Activated CD4-positive, alpha-beta T cell treated with anti-CD3 and anti-CD28 coated beads, Interleukin-10, Interleukin-2, amounts not matched to agents 100 ng/mL and 50 ng/mL, durations not matched to agents 16 hours and 8 hours (primary cell): ENCODE measurements at regions not wholly inside any gene's neighbourhood (a gene's known extent, or its start where the extent isn't known, plus 50 kb on each side); places are given as distances from the start of the nearest gene placed in this dataset.

ENCODE experiments used
- DNase-seq: peaks from one replicate; pipeline ENCODE4 v3.0.0-alpha.2; 2020

DNA sequence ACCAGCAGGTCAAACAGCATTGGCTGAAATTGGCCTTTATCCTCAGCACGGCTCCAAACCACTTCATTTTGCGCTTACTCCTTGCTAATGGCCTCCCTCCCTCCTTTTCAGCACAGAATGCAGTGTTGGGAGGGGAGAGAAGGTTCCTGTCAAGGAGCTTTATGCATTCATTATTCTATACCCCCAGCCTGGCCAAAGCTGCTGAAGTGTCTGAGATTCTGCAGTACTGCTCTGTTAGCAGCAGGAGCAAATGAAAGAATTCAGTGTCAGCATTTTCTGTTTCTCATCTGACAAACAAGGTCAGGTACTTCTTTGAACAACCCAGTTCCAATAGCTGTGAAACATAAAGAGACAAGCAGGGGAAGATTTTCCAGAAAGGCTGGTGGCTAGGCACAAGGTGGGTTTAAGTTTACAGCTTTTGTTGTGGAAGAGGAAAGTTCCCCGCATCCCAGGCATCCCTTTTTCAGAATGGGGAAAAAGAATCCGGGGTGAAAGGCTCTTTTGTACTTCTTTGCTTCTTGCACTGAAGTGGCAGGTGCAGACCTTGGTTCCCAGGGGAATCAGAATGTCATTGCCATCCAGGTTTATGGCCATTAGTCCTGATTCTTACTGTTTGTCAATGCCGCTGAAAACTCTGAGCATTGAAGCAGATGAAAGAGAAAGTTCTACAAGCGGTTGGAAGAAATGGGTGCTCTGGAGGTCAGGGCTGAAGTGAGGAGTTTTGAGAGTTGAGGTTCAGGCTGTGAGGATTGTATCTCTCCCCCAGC lies 109.3 kb upstream of the APC start:
- no peak for DNase-seq

DNA sequence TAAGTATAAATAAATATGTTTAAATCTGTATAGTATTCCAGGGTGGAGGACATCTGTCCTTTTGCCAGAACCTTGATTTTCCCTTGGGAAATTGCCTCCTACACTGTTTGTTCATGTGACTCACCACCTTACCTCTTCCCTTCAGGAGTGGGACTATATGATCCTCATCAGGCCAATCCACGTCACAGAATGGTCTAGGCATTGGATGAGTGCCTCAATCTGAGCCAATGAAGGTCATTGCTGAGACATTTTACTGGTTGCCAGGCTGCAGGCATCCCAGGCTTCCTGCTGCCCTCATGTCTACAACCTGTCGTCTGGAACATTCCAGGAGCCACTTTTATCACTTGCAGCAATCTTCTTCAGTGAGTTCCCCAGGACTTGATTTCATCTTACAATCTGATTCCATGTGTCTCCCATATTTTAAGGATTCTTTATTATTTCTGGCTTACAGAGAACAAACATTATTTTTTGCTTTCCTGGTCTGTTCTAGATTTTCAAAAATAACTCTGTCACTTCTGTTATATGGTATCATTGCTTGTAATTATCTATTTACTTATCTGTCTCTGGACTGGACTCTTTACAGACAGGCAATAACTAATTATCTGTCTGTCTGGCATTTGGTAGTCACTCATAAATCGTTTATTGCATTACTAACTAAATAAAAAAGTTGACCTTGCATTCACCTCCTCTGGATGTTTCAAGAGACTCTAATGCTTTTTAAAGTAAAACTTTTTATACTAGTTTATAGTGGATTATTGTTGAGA lies 107.3 kb upstream of the APC start:
- DNase-seq: no peak

DNA sequence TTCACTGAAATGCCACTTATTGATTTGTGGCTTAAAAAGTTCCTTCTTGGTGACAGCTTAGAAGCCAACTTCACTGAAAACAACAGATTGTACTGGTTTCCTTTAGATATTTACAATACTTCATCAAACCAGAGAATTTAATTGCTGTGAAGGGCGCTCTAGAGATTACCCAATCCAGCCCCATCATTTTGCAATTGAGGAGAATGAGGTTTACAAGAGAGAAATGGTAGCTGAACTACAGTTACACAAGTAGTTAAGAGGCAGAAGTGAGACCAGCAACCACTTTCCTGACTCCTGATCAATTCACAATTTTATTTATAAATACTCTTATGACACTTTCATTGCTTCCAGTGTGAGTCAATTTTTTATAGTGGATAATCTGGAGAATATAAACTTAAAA lies 103.5 kb upstream of the APC start:
- no peak for DNase-seq

DNA sequence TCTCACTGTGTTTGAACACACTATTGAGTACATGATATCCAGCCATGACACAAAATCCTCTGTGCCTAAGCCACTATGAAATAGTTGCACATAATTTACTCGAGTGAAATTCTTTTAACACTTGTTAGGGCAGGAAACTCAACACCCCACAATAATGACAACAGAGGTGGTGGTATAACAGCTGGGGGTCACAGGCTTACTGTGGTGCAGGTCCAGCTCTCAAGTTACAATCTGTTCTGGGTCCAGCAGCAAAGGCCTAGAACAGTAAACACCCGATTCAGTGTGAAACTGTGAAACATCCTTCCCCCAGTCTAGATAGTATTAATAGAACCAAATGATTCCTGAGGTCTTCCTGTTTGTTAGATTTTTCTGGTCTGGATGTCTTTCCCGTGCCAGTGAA lies 102.9 kb upstream of the APC start:
- DNase-seq: no peak

DNA sequence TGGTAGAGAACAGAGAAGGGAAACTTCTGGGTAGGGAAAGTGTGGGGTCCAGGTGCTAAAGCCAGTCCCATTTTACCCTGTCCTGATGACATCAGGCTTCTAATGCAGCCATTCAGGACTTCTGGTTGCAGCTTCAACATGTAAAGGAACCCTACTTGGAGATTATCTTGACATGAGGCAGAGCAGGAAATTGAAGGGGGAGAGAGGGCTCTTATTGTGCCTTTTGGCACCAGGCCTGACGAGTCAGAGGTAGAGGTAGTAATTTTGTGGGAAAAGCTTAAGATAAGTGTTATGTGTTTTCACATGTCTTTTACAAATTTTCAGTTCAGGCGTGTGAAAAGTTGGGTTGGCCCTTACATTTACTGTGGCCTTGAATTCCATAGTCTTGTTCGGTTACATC lies 102.4 kb upstream of the APC start:
- no peak for DNase-seq

DNA sequence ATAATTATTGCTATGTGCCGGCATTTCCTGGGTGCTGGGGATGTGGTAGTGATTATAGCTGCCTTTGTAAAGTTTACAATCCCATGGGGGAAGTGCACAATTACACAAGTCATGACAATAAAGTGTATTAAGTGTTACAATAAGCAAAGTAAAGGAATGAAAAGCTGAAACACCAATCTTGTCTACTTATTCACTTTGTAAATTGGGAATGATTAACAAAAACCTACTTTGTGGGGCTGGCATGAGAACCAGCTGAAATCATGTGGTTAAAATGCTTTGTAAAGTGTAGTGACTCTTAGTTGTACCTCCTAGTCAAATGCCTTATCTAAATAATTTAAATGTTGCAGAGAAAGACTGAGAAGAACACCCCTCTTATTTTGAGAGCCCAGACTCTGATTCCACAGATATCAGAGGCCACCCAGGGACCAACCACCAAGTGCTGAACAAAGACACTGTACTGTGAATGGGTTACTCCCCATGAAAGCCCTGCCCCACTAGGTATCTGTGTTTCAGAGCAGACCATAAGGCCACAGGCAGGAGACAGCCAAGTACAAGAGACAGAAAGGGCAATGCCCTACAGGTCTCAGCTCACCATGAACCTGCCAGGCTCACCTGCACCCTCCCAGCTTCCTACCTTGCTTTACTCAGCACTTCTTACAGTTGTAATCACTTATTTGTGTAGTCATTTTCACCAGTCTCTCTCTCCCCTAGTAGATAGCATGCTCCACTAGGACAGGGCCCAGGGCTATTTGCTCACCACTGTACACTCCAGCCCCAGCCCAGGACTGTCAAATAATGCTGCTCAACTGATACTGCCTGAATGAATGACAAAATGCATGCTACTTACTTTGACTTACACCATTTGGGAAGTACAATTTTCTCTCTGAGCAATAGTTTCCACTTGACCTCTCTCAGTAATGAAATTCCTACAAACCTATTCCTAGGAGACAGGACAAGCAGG lies 101.6 kb upstream of the APC start:
- DNase-seq: no peak

DNA sequence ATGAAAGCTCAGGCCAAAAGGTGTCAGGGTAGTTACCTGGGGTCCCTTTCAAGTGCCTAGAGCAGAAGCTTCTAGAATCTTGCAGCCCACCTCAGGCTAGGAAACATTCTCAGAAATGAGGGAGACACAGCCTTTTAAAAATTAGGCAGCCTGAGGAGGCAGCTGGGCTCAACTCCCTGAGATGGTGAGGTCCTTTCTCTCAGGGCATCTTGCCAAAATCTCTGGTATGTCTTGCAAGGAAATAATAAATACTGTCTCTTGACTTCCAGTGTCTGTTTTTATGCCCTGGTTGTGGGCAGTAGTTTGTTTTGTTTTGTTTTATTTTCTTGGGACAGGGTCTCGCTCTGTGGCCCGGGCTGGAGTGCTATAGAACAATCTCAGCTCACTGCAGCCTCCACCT lies 100.9 kb upstream of the APC start:
- no peak for DNase-seq

DNA sequence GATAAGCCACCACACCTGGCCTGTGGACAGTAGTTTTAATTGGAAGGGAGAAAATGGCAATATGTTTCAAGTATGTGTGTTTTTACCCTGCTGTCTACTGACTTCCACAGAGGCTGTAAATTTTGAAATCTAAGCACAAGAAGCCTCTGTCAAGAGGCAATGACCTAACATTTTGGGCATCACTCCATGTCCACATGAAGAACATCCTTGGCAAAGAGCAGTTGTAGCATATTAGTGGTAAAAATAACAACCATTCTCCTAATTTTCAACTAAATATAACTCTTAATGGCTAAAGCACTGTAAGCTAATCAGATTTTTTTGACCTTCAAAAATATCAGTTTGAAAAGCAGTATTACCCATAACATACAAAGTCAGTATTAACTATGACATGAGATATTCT lies 100.3 kb upstream of the APC start:
- no peak for DNase-seq

DNA sequence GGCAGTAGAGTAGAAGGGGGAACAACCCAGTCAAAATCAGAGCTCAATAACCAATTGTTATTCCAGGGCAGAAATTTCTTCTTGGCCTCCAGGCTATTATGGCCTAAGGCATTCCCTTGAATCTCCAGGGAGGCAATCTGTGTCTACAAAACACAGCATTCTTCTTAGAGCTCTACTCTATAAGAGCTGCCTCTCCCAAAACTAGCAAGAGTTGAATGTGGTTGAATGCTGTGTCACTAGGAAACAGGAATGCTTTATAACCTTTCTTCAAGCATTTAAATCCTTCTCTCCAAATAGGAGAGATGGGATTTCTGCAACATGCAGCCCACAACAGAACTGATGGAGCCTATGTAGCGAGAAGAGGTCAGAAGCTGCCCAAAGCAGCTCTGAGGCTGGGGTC lies 97.1 kb upstream of the APC start:
- DNase-seq: no peak

- no peak for DNase-seq
These were observed 96.1 kb upstream of the APC start for GRCh38 chr5:112641515-112642110.

DNA sequence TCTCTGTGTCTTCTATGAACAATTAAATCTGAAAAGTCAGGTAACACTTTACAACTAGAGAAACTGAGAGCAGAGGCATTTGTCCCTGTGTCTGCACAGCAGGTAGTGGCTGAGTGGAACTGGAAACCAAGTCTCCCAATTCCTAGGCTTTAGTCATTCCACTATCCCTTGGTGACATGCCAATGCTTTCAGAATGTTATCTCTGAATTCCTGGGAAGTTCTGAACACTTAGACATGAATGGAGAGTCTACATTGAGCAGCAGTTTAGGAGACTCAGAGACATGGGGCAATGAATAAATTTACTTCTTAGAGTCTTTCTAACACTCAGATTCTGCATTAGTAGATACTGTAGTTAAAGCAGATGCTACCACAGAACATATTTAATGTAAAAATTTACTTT lies 94.8 kb upstream of the APC start:
- DNase-seq: no peak

DNA sequence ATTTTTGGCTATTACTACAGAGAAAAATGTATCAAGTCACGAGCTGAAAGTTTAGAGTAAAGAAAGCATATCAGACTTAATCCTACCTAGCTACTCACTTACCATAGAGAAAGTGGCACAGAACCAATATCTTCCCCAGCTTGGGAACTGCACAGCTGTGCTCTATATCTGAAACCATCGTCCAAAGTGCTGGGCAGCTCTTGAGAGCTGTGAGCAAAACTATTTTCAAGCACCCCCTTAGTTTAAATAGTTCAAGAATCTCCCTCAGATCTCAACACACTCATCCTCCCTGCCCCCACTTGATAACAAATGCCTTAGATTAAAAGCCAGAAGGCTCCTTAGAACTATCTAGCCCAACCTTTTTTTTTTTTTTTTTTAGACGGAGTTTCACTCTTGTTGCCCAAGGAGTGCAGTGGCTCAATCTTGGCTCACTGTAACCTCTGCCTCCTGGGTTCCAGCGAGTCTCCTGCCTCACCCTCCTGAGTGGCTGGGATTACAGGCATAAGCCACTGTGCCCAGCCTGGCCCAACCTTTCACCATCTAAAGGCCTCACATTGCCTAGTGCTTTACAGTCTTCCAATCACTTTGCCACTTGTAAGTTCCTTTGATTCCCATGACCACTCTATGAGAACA lies 94.2 kb upstream of the APC start:
- no peak for DNase-seq

DNA sequence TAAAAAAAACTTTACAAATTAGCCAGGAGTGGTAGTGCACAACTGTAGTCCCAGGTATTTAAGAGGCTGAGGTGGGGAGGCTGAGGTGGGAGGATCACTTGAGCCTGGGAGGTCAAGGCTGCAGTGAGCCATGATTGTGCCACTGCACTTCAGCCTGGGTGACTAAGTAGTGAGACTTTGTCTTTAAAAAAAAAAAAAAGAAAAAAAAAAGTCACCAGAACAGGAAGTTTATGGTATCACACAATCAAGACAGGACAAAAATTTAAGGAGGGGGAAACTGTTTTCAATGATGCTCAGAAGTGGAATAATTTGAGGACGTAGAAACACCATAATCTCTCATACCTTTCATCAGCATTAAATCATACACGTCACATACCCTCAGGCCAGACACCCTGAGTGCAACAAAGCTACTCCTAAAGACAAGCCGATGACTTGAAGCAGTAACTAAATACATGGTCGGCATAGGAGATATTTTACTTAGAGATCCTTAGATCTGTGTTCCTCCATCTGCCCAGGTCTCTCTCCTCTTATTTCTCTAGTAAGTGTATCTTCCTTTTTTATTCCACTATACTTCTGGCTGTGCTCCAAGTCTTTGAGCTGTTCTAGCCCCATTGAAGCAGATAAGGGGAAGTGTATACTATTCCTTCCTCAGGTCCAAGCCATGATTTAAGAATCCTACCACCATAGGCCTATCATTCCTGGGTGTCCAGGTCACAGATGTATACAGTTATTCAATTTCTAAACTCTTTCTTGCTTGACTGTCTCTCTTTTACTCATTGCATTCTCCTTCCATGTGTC lies 91.3 kb upstream of the APC start:
- no peak for DNase-seq

DNA sequence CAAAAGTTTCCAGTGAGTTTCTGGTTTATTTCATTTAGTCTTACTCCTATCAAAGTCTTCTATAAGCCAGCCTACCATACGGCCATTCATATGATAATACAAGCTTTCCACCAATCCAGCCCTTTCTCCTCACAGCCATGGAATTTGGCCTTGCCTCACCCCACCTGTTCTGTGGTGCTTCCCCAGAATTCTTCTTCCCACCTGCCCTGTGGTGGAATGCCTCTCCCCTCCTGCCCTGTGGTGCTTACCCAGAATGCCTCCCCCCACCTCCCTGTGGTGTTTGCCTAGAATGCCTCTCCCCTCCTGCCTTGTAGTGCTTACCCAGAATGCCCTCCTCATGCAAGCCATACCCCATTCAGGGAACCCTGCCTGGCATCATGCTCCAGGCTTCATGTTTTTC lies 90.3 kb upstream of the APC start:
- no peak for DNase-seq

DNA sequence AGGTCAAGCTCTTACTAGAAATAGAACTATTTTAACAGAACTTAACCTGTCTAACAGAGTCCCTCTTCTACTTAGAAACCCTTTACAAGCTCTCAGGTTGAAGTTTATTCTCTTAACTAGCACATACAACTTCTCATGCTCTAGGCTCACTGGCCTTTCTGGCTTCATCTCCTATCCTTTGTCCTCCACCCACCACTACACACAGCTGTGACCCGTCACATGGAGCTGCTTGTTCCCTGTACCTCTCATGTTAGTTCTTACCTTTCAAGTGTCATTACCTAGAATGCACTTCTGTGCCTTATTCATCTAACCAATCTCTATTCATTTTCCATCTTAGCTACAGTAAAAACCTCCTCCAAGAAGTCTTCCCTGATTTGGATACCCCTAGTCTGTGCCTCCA lies 89.4 kb upstream of the APC start:
- no peak for DNase-seq

- no peak for DNase-seq
These were observed 87.8 kb upstream of the APC start for GRCh38 chr5:112649882-112650281.

DNA sequence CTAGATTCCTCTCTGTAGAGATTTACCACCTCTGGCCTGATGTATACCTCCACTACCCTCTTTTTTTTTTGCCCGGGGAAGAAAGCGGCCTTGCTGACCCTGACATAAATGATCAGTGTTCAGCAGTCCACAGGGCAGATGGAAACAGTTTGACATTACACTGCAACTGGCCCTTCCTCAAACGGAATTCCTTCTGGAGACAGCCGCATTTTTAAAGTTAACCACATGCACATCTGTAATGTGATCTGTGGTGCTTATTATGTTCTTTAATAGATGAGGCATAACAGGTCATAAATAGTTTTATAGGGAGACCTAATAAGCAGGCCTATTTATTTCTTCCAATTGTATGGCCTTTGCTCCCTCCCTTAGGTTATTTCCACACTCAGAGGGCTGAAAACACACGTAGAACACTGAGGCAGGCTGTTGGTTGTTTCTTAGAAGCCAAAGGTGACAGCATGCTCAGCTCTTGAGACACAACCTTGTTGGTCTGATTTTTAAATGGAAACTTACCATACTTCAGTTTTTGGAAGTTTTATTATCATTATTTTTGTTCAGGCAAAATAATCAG lies 84.0 kb upstream of the APC start:
- DNase-seq: no peak

GRCh38 chr5:112655513-112655912 lies 82.2 kb upstream of the APC start:
- no peak for DNase-seq

DNA sequence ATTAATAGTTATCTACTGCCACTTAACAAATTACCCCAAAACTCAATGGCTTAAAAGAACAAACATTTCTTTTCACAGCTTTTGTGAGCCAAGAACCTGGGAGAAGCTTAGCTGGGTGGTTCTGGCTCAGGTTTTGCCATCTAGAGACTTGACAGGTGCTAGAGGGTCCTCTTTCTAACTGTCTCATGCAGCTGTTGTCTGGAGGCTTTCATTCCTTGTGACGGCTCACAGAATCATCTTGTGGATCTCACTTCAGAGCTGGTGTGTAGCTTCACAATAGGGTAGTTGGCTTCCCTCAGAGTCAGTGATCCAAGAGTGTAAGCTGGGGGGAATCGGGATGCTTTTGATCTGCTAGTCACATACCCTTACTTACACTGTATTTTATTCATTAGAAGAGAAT lies 81.2 kb upstream of the APC start:
- DNase-seq: no peak

- no peak for DNase-seq
These were observed 79.9 kb upstream of the APC start for GRCh38 chr5:112657804-112658203.

- no peak for DNase-seq
These were observed 77.3 kb upstream of the APC start for GRCh38 chr5:112660359-112660758.
